GM12864 (cell line): ENCODE measurements at regions not wholly inside any gene's neighbourhood (a gene's known extent, or its start where the extent isn't known, plus 50 kb on each side); places are given as distances from the start of the nearest gene placed in this dataset.

ENCODE experiments used
- DNase-seq: peaks from one replicate; pipeline ENCODE4 v3.0.0-alpha.2; 2011; ENCODE audit warnings: low read depth
- H3K4me3 ChIP-seq: 2 replicates; pipeline ENCODE4 v1.5.1; 2011; ENCODE audit warnings: mild to moderate bottlenecking, low read depth, low read length, control low read depth
- TF ChIP-seq, protein P1 (sequence below): IDR thresholded peaks from 2 replicates; pipeline ENCODE4 v1.5.1; 2011; ENCODE audit warnings: low read depth, mild to moderate bottlenecking, moderate library complexity, low read length, control low read depth, inconsistent platforms; ENCODE audit errors: missing control alignments

DNA sequence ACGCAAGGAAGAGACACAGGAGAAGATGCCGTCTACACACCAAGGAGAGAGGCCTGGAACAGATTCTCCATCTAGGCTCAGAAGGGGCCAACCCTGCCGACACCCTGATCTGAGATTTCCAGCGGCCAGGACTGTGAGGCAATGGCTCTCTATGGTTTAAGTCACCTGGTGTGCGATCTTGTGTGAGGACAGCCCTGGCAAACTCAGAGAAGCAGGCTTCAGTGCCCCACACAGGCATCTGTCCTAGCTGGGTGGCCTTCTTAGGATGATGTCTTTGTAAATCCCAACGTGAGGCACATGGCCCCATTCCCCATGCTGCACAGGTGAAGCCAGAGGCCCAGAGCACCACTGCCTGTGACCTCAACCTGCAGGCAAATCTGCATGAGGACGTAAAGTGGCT, 87.6 kb upstream of the FRMD1 start:
- DNase-seq: no peak
- TF ChIP-seq, protein P1, sequence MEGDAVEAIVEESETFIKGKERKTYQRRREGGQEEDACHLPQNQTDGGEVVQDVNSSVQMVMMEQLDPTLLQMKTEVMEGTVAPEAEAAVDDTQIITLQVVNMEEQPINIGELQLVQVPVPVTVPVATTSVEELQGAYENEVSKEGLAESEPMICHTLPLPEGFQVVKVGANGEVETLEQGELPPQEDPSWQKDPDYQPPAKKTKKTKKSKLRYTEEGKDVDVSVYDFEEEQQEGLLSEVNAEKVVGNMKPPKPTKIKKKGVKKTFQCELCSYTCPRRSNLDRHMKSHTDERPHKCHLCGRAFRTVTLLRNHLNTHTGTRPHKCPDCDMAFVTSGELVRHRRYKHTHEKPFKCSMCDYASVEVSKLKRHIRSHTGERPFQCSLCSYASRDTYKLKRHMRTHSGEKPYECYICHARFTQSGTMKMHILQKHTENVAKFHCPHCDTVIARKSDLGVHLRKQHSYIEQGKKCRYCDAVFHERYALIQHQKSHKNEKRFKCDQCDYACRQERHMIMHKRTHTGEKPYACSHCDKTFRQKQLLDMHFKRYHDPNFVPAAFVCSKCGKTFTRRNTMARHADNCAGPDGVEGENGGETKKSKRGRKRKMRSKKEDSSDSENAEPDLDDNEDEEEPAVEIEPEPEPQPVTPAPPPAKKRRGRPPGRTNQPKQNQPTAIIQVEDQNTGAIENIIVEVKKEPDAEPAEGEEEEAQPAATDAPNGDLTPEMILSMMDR: no peak

DNA sequence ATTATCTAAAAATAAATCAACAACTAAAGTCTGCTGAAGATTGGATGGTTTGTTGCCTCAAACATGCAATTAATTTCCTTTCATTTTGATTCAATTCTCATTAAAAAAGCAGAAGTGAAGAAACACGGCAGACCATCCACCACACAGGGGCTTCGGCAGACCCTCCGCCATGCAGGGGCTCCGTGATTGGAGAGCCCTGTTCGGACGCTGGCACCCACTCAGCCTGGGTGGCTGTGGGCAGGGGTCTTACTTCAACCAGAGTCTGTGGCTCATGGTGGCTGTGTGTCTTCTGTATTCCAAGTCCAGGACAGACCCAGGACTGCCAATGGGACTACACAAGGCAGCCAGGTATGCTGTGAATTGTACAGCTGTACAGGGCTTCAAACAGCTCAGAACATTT, 86.9 kb upstream of the FRMD1 start:
- TF ChIP-seq, protein P1: no peak
- no peak for DNase-seq
- no peak overlapping the region for H3K4me3 ChIP-seq

More for the DNA sequence above, 87.6 kb upstream of the FRMD1 start:
- H3K4me3 ChIP-seq: no peak overlapping the region

DNA sequence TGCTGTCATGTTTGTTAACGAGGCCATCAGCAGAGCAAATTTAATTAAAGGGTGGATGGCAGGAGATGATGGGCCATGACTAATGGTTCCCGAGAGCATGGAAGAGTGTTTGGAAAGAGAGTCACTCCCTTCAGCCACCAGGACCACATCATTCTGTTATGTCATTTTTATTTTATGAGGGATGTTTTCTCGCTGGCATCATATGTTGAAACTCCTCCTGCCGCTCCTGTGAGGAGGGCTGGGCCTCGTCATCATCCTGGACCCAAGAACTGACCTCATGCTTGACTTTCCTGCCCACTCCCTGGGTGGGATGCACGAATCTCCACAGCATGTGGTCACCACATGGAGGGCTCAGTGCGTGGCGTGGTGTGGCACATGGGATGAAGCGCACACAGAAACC, 86.4 kb upstream of the FRMD1 start:
- no peak for DNase-seq

DNA sequence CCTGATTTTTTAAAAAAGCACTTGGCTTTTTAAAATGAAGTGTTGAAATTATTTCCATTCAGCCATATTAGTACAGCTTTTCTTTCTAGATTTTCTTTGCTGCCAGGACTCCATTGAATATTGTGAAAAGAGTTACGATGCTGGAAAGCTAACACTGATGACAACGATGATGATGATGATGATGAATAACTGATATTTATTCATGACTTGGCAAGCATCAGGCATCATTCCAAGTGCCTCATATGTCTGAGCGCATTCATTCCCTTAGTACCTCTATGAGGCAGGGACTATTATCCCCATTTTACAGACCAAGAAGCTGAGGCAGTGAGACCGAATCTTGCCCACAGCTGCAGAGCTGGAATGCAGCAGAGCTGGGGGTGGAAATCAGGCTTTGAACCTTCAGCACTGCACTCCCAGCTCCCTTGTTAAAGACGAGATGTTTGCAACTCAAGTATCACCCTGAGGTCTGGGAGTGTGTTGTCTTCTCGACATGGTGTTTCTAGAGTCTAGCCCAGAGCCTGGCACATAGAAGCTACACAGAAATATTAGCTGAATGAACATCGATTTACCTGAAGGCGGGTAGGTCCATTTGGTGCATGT, 85.5 kb upstream of the FRMD1 start:
- DNase-seq: no peak
- TF ChIP-seq, protein P1: no peak
- no peak overlapping the region for H3K4me3 ChIP-seq

More for the DNA sequence above, 86.4 kb upstream of the FRMD1 start:
- no peak overlapping the region for H3K4me3 ChIP-seq
- TF ChIP-seq, protein P1: no peak

DNA sequence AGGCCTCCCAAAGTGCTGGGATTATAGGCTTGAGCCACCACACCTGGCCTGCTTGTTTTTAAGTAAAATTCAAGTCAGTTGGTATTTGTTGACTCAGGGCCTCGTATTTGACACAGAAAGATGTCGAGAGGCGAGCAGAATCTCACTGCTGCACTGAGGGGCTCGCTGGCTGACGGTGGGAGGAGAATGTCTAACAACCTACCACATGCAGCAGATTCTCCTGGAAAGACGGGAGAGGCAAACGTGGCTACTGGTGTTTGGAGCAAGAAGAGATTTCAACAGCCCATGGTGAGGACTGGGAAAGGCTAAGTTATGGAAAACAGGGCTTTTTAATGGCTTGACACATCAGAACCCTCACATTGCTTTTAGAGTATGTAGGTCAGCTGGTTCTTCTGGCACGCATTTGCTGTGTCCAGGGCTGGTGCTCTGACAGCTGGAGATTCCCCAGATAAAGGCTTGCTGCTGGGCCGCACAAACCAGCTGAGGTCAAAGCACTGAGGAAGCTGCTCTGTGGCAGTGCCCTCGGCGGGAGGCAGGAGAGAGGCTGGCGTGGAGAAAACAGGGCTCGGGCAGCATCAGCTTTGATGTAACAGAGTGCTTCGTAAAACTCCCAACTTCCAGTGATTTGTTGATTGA, 84.2 kb upstream of the FRMD1 start:
- DNase-seq: no peak
- H3K4me3 ChIP-seq: no peak overlapping the region

DNA sequence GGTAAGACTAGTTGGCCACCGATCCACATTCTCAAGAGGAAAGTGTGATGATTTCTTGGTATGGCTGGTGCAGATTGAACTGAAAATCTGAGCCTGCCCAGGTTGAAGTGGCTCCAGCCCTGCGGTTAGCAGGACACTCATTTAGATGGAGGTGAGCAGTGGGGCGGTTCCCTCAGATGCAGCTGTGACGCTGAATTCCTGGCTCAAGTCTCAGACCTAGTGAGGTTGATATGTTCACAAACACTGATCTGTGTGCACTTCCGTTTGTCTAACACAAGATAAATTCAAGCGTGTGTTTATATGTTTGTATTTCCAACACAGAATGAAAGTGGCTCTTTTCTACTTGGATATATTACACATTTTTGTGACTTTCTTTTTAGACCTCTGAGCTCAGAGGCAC, 83.4 kb upstream of the FRMD1 start:
- DNase-seq: no peak
- TF ChIP-seq, protein P1: no peak

More for the DNA sequence above, 84.2 kb upstream of the FRMD1 start:
- TF ChIP-seq, protein P1: no peak

DNA sequence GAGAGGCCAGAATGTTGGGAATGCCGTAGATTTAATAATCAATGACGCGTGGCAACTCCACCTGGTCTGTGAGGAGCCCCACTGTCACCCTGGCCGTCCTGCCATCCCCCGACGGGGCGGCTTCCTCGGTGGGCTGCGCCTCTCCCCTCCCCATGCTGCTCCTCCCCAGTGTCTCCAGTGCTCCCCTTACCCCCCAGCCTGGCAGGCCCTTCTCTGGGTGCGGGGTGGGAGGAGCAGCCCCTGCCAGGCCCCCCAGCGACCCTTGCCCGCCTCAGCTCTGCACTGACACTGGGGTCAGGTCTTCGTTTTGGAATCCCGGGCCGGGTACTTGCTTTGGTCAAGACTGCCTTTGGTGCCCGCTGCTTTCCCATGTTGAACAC, 82.3 kb upstream of the FRMD1 start:
- TF ChIP-seq, protein P1: no peak
- no peak for DNase-seq

More for the DNA sequence above, 83.4 kb upstream of the FRMD1 start:
- H3K4me3 ChIP-seq: no peak overlapping the region

More for the DNA sequence above, 82.3 kb upstream of the FRMD1 start:
- H3K4me3 ChIP-seq: no peak overlapping the region
